Loucy (cell line): ENCODE measurements at regions not wholly inside any gene's neighbourhood (a gene's known extent, or its start where the extent isn't known, plus 50 kb on each side); places are given as distances from the start of the nearest gene placed in this dataset.

Source experiments
- H2AFZ ChIP-seq: fragments of 200-600 bp; sonication (generic); 2 replicates; pipeline ENCODE4 v1.6.0; 2016; ENCODE audit warnings: antibody characterized with exemption, mild to moderate bottlenecking, low read length, moderate library complexity
- H3F3A ChIP-seq: fragments of 200-600 bp; 2 replicates; pipeline ENCODE4 v1.6.0; 2016; ENCODE audit warnings: antibody characterized with exemption, low read depth, mild to moderate bottlenecking
- H3K27me3 ChIP-seq: fragments of 200-600 bp; sonication (generic); 2 replicates; pipeline ENCODE4 v1.6.1; 2014; ENCODE audit warnings: low read length, mild to moderate bottlenecking; ENCODE audit not compliant: insufficient read depth, poor library complexity, severe bottlenecking
- H3K36me3 ChIP-seq: fragments of 200-600 bp; sonication (generic); 2 replicates; pipeline ENCODE4 v1.6.1; 2016; ENCODE audit warnings: low read length; ENCODE audit not compliant: insufficient read depth
- H3K4me1 ChIP-seq: fragments of 200-600 bp; sonication (generic); 2 replicates; pipeline ENCODE4 v1.5.1; 2014; ENCODE audit warnings: low read length, mild to moderate bottlenecking; ENCODE audit not compliant: insufficient read depth, poor library complexity, severe bottlenecking
- H3K4me2 ChIP-seq: fragments of 200-600 bp; sonication (generic); 2 replicates; pipeline ENCODE4 v1.6.0; 2014; ENCODE audit warnings: antibody characterized with exemption, low read length, low read depth, mild to moderate bottlenecking; ENCODE audit not compliant: poor library complexity, severe bottlenecking
- H3K4me3 ChIP-seq: fragments of 200-600 bp; sonication (generic); 2 replicates; pipeline ENCODE4 v1.5.1; 2014; ENCODE audit warnings: low read length, mild to moderate bottlenecking, mixed read lengths; ENCODE audit not compliant: poor library complexity, severe bottlenecking
- H3K79me2 ChIP-seq: fragments of 200-600 bp; sonication (generic); 2 replicates; pipeline ENCODE4 v1.6.1; 2014; ENCODE audit warnings: low read length; ENCODE audit not compliant: insufficient read depth
- H3K9ac ChIP-seq: fragments of 200-600 bp; sonication (generic); 2 replicates; pipeline ENCODE4 v1.6.0; 2014; ENCODE audit warnings: mild to moderate bottlenecking, low read depth, low read length, moderate library complexity; ENCODE audit not compliant: poor library complexity, severe bottlenecking
- H3K9me2 ChIP-seq: fragments of 200-600 bp; sonication (generic); replicated peaks from 2 replicates; pipeline ENCODE4 v1.6.1; 2016; ENCODE audit warnings: low read depth, low read length, mixed read lengths
- H3K9me3 ChIP-seq: fragments of 200-600 bp; sonication (generic); 2 replicates; pipeline ENCODE4 v1.6.1; 2014; ENCODE audit warnings: mild to moderate bottlenecking, antibody characterized with exemption, low read length, low read depth; ENCODE audit not compliant: insufficient read depth
- H4K20me1 ChIP-seq: fragments of 200-600 bp; sonication (generic); 2 replicates; pipeline ENCODE4 v1.6.0; 2014; ENCODE audit warnings: antibody characterized with exemption, low read length, mild to moderate bottlenecking; ENCODE audit not compliant: insufficient read depth, poor library complexity, severe bottlenecking
- EZH2phosphoT487 ChIP-seq: fragments of 200-600 bp; IDR thresholded peaks from 2 replicates; pipeline ENCODE4 v1.6.1; 2018; ENCODE audit warnings: antibody characterized with exemption, mild to moderate bottlenecking, moderate library complexity, borderline replicate concordance
- TF ChIP-seq, protein P1 (sequence below): fragments of 200-600 bp; sonication (generic); conservative IDR thresholded peaks from 2 replicates; pipeline ENCODE4 v1.5.1; 2014; ENCODE audit warnings: mild to moderate bottlenecking, antibody characterized with exemption, low read length

DNA sequence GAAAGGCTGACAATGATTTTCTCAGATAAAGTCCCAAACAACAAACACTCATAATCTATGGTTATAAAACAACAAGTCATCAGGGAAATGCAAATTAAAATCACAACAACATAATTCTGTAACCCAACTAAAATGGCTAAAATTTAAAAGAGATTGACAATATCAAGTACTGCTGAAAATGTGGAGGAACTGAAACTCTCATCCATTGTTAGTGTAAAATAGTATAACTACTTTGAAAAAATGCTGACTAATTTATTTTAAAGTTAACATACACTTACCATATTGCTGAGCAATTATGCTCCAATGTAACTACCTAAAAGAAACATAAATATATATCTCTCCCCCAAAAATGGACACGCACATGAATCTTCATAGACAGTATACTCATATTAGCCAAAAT lies 245.9 kb upstream of the SPOPL start:
- Histone ChIP-seq H3K79me2 (no peaks in the 10 kb centered on the region), H4K20me1 (no peaks in the 10 kb centered on the region), H3K4me1 (no peaks in the 10 kb centered on the region), H3K4me3 (no peak overlapping the region), H3K27me3 (no peaks in the 10 kb centered on the region), H3K9me3 (no peaks in the 10 kb centered on the region), H3F3A (no peaks in the 10 kb centered on the region), H3K4me2 (no peak overlapping the region), H2AFZ (no peak overlapping the region), H3K9me2 (no peaks in the 10 kb centered on the region), H3K36me3 (no peaks in the 10 kb centered on the region), H3K9ac (no peak overlapping the region)
- TF ChIP-seq, protein P1, sequence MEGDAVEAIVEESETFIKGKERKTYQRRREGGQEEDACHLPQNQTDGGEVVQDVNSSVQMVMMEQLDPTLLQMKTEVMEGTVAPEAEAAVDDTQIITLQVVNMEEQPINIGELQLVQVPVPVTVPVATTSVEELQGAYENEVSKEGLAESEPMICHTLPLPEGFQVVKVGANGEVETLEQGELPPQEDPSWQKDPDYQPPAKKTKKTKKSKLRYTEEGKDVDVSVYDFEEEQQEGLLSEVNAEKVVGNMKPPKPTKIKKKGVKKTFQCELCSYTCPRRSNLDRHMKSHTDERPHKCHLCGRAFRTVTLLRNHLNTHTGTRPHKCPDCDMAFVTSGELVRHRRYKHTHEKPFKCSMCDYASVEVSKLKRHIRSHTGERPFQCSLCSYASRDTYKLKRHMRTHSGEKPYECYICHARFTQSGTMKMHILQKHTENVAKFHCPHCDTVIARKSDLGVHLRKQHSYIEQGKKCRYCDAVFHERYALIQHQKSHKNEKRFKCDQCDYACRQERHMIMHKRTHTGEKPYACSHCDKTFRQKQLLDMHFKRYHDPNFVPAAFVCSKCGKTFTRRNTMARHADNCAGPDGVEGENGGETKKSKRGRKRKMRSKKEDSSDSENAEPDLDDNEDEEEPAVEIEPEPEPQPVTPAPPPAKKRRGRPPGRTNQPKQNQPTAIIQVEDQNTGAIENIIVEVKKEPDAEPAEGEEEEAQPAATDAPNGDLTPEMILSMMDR: no peak
- TF ChIP-seq EZH2phosphoT487: no peak

DNA sequence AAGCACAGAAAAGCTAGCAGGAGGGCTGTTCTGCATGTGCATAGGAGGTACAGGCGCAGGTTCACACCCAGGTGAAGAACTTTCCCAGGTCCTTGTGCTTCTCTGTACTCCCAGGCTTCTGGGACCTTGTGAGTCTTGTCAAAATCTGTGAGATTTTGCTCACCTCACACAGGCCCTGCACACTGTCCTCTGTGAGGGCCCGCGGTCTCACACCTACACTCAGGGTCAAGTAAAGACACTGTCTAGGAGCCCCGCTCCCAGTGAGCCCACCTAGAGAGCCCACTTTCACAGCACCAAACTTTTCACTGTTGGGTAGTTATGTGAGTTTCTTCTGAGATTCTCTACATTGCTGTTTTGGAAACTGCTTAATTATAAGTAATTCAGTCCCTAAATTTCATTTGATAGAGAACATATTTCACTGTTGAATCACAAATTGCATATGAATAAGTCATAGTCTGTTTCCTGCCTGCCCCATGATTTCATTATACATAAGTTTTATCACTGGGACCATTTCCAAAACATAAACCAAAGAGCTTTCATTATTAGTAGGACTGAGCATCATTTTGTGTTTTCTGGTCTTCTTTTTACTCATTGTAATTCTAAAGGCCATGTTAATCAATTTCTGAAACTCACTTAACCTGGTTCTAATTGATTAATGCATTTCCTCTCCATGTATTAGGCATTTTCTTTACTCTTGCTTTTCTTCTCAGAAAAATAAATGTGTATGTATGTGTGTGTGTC lies 234.2 kb upstream of the SPOPL start:
- no peak for TF ChIP-seq EZH2phosphoT487
- TF ChIP-seq, protein P1: no peak
- no peak overlapping the region for H3K4me3 ChIP-seq

DNA sequence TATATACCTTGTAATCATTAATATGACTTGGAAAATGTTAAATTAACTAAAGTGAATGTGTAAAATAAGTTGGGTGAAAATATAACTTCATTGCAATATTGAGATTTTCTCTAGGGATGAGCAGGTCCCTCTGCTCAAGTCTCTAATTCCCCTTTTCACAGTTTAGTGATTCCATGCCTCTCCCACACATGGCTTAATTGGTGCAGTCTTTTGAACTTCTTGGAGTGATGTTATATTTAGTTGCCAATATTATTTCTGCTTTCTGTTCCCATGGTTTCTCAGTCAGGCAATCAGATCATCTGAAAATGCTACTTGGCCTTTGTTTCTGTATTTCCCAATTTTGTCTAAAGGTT lies 233.7 kb upstream of the SPOPL start:
- Histone ChIP-seq H3K4me3 (no peak overlapping the region), H2AFZ (no peak overlapping the region), H3K79me2 (no peaks in the 10 kb centered on the region), H3K4me2 (no peak overlapping the region), H3K36me3 (no peaks in the 10 kb centered on the region), H3K9me3 (no peaks in the 10 kb centered on the region), H3K4me1 (no peaks in the 10 kb centered on the region), H3K27me3 (no peaks in the 10 kb centered on the region), H3F3A (no peaks in the 10 kb centered on the region), H4K20me1 (no peaks in the 10 kb centered on the region), H3K9ac (no peak overlapping the region), H3K9me2 (no peaks in the 10 kb centered on the region)
- TF ChIP-seq EZH2phosphoT487: no peak
- TF ChIP-seq, protein P1: no peak

More for the DNA sequence above, 234.2 kb upstream of the SPOPL start:
- Histone ChIP-seq H3K4me1 (no peaks in the 10 kb centered on the region), H3F3A (no peaks in the 10 kb centered on the region), H3K79me2 (no peaks in the 10 kb centered on the region), H3K27me3 (no peaks in the 10 kb centered on the region), H3K9me2 (no peaks in the 10 kb centered on the region), H4K20me1 (no peaks in the 10 kb centered on the region), H2AFZ (no peak overlapping the region), H3K9me3 (no peaks in the 10 kb centered on the region; the same call in 1 of the 2 replicates), H3K9ac (no peak overlapping the region), H3K4me2 (no peak overlapping the region), H3K36me3 (no peaks in the 10 kb centered on the region)
